ENCODE measurements at regions not wholly inside any gene's neighbourhood (a gene's known extent, or its start where the extent isn't known, plus 50 kb on each side); places are given as distances from the start of the nearest gene placed in this dataset.

DNA sequence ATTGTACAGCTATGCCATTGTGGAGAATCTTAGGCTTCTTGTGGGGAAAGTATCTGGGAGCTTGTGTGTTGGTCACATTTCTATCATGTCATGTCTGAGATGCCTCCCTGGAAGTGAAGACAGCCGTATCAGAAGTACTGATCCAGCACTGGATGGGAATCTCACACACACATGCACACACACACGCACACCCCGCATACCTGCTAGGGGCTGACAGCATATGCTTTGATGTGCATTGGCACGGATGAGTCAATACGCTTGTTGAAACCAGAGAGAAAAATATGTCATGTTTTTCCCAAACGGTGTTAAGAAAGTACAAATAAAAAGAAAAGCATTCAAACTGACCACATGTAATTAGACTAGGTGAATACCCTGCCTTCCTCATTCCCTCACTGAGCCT is 260.8 kb downstream of the KTN1 start:
- no peaks in the 10 kb centered on the region for H3K4me1 ChIP-seq (ENCODE audit: control insufficient read depth, extremely low read depth, insufficient read depth, low read length)
- H3K4me3 ChIP-seq (replicated peaks in 1 of 4; ENCODE audit: control extremely low read depth in 1 of 4, insufficient read depth in 1 of 4, low read depth in 3 of 4, low read length in 4 of 4), result no peak overlapping the region
- H3K36me3 ChIP-seq (ENCODE audit: control insufficient read depth, insufficient read depth, low read length), result no peaks in the 10 kb centered on the region
- H3K27me3 ChIP-seq (ENCODE audit: control insufficient read depth, insufficient read depth, low read length), result no peaks in the 10 kb centered on the region
- no peak for TF ChIP-seq EZH2 (IDR thresholded peaks at IDR 0.05; ENCODE audit: low read length, missing control alignments)
- TF ChIP-seq, protein P1, sequence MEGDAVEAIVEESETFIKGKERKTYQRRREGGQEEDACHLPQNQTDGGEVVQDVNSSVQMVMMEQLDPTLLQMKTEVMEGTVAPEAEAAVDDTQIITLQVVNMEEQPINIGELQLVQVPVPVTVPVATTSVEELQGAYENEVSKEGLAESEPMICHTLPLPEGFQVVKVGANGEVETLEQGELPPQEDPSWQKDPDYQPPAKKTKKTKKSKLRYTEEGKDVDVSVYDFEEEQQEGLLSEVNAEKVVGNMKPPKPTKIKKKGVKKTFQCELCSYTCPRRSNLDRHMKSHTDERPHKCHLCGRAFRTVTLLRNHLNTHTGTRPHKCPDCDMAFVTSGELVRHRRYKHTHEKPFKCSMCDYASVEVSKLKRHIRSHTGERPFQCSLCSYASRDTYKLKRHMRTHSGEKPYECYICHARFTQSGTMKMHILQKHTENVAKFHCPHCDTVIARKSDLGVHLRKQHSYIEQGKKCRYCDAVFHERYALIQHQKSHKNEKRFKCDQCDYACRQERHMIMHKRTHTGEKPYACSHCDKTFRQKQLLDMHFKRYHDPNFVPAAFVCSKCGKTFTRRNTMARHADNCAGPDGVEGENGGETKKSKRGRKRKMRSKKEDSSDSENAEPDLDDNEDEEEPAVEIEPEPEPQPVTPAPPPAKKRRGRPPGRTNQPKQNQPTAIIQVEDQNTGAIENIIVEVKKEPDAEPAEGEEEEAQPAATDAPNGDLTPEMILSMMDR (conservative IDR thresholded peaks at IDR 0.05 in 1 of 2, IDR thresholded peaks at IDR 0.05 in 1 of 2; ENCODE audit: low read depth in 1 of 2, low read length in 2 of 2), result no peak
- no peak overlapping the region for H3K4me2 ChIP-seq (ENCODE audit: extremely low read depth, insufficient read depth, low read length)
- H3K79me2 ChIP-seq (ENCODE audit: control insufficient read depth, insufficient read depth, low read length), result no peaks in the 10 kb centered on the region
- no peaks in the 10 kb centered on the region for H3K9me3 ChIP-seq (ENCODE audit: control insufficient read depth, insufficient read depth, low read depth, low read length)
- peak in 1 of 2 donors; percentile 4 for DNase-seq (ENCODE audit: low read depth in 2 of 2)
- no peak overlapping the region for H3K27ac ChIP-seq (ENCODE audit: insufficient read depth, low read length)
- H3K9ac ChIP-seq (ENCODE audit: insufficient read depth, low read length), result no peak overlapping the region
- H2AFZ ChIP-seq (ENCODE audit: low read length), result no peak overlapping the region
- no peaks in the 10 kb centered on the region for H4K20me1 ChIP-seq (ENCODE audit: control insufficient read depth, extremely low read depth, insufficient read depth, low read length)

DNA sequence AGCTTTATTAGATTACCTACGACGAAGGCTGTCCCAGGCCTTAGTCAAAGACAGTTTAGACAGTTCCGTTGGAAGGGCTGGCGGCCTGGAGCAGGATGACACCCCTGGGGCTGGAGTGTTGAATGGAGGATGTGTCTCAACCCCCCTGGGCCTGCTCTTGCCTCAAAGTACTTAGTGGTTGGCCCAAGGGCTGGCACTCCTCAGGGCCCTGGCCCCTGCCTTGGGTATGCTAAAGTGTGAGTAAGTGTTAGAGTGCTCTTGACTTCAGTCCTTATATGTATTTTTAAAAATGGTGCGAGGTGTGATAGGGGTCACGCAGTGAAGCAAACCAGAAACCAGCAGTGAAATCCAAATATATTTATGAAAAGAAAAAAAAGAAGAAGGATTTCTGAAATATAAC is 261.6 kb downstream of the KTN1 start:
- DNase-seq (ENCODE audit: low read depth in 2 of 2), result no peak
- Histone ChIP-seq H3K79me2 (ENCODE audit: control insufficient read depth, insufficient read depth, low read length) (no peaks in the 10 kb centered on the region), H4K20me1 (ENCODE audit: control insufficient read depth, extremely low read depth, insufficient read depth, low read length) (no peaks in the 10 kb centered on the region), H3K27ac (ENCODE audit: insufficient read depth, low read length) (no peak overlapping the region), H3K9ac (ENCODE audit: insufficient read depth, low read length) (no peak overlapping the region), H3K36me3 (ENCODE audit: control insufficient read depth, insufficient read depth, low read length) (no peaks in the 10 kb centered on the region), H3K4me2 (ENCODE audit: extremely low read depth, insufficient read depth, low read length) (no peak overlapping the region), H3K4me3 (replicated peaks in 1 of 4; ENCODE audit: control extremely low read depth in 1 of 4, insufficient read depth in 1 of 4, low read depth in 3 of 4, low read length in 4 of 4) (no peak overlapping the region), H3K27me3 (ENCODE audit: control insufficient read depth, insufficient read depth, low read length) (no peaks in the 10 kb centered on the region), H2AFZ (ENCODE audit: low read length) (no peak overlapping the region), H3K9me3 (ENCODE audit: control insufficient read depth, insufficient read depth, low read depth, low read length) (no peaks in the 10 kb centered on the region), H3K4me1 (ENCODE audit: control insufficient read depth, extremely low read depth, insufficient read depth, low read length) (no peaks in the 10 kb centered on the region)
- TF ChIP-seq, protein P1 (conservative IDR thresholded peaks at IDR 0.05 in 1 of 2, IDR thresholded peaks at IDR 0.05 in 1 of 2; ENCODE audit: low read depth in 1 of 2, low read length in 2 of 2), result no peak
- no peak for TF ChIP-seq EZH2 (IDR thresholded peaks at IDR 0.05; ENCODE audit: low read length, missing control alignments)

DNA sequence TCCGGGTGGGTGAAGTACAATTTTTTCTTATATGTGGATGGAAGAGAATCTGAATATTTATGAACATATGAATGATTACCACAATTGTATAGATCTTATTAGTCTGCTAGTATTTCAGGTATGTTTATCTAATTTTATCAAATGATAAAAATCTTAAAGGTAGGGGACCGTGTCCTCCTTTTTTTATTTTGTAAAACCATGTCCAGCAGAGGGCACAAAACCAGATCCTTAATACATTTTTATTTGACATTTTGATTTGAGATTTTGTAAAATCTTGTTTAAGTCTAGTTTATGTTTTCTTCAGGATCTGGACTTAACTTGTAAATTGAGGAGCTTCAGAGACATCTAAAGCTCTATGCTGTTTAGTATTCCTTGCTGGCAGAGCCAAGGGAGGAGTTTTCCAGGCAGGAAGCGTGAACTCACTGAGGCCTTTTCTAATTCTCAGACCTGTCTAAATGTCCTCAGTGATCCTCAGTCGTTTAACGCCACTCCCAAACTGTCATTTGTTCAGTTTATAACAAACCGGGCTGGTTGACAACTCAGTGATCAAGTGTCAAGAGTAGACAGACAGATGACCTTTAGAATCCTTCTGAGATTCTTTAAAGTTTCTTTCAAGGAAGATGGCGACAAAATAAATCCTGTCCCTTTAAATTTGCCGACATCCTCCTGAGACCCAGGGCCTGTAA is 263.9 kb downstream of the KTN1 start:
- Histone ChIP-seq H3K9me3 (ENCODE audit: control insufficient read depth, insufficient read depth, low read depth, low read length) (no peaks in the 10 kb centered on the region), H3K27me3 (ENCODE audit: control insufficient read depth, insufficient read depth, low read length) (no peaks in the 10 kb centered on the region), H3K9ac (ENCODE audit: insufficient read depth, low read length) (no peak overlapping the region), H3K27ac (ENCODE audit: insufficient read depth, low read length) (no peak overlapping the region), H3K4me3 (replicated peaks in 1 of 4; ENCODE audit: control extremely low read depth in 1 of 4, insufficient read depth in 1 of 4, low read depth in 3 of 4, low read length in 4 of 4) (no peak overlapping the region), H2AFZ (ENCODE audit: low read length) (no peak overlapping the region), H3K79me2 (ENCODE audit: control insufficient read depth, insufficient read depth, low read length) (no peaks in the 10 kb centered on the region), H3K4me2 (ENCODE audit: extremely low read depth, insufficient read depth, low read length) (no peak overlapping the region), H4K20me1 (ENCODE audit: control insufficient read depth, extremely low read depth, insufficient read depth, low read length) (no peaks in the 10 kb centered on the region), H3K4me1 (ENCODE audit: control insufficient read depth, extremely low read depth, insufficient read depth, low read length) (peaks cover 4% of the 10 kb centered on the region), H3K36me3 (ENCODE audit: control insufficient read depth, insufficient read depth, low read length) (no peaks in the 10 kb centered on the region)
- TF ChIP-seq, protein P1 (conservative IDR thresholded peaks at IDR 0.05 in 1 of 2, IDR thresholded peaks at IDR 0.05 in 1 of 2; ENCODE audit: low read depth in 1 of 2, low read length in 2 of 2), result no peak
- TF ChIP-seq EZH2 (IDR thresholded peaks at IDR 0.05; ENCODE audit: low read length, missing control alignments), result no peak
- peak in 1 of 2 donors; percentile 36 for DNase-seq (ENCODE audit: low read depth in 2 of 2)
